ENCODE measurements at regions not wholly inside any gene's neighbourhood (a gene's known extent, or its start where the extent isn't known, plus 50 kb on each side); places are given as distances from the start of the nearest gene placed in this dataset.

DNA sequence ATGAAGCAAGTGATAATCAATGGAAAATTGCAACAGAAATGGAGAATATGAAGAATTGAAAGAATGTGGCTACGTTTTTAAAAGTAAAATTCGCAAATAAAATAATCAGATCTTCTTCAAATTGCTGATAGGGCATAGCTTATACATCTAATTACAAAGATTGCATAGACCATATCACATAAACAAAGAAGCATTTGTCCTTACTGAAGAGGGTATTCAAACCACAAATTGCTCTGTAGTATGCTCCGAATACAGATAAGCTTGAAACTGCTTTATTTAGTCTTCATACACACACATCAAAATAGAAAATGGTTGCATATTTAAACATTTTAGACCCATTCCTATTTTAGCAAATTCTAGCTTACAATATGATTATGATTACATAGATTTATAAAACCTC lies 206.7 kb upstream of the SLIT2 start:
- ChIA-PET CTCF (no interaction called here), POLR2A (no interaction called here)
- DNase-seq (ENCODE audit: low read depth, low spot score), result no peak
- H3K27ac ChIP-seq (ENCODE audit: low read depth, low read length), result no peak overlapping the region
- H3K9me3 ChIP-seq (ENCODE audit: control insufficient read depth, insufficient read depth, low read length), result no peaks in the 10 kb centered on the region
- H3K4me3 ChIP-seq (ENCODE audit: low read depth, low read length), result no peak overlapping the region
- TF ChIP-seq, protein P1, sequence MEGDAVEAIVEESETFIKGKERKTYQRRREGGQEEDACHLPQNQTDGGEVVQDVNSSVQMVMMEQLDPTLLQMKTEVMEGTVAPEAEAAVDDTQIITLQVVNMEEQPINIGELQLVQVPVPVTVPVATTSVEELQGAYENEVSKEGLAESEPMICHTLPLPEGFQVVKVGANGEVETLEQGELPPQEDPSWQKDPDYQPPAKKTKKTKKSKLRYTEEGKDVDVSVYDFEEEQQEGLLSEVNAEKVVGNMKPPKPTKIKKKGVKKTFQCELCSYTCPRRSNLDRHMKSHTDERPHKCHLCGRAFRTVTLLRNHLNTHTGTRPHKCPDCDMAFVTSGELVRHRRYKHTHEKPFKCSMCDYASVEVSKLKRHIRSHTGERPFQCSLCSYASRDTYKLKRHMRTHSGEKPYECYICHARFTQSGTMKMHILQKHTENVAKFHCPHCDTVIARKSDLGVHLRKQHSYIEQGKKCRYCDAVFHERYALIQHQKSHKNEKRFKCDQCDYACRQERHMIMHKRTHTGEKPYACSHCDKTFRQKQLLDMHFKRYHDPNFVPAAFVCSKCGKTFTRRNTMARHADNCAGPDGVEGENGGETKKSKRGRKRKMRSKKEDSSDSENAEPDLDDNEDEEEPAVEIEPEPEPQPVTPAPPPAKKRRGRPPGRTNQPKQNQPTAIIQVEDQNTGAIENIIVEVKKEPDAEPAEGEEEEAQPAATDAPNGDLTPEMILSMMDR (IDR thresholded peaks at IDR 0.05; ENCODE audit: low read depth, low read length), result no peak
- H3K27me3 ChIP-seq (ENCODE audit: control insufficient read depth, insufficient read depth, low read length), result no peaks in the 10 kb centered on the region

DNA sequence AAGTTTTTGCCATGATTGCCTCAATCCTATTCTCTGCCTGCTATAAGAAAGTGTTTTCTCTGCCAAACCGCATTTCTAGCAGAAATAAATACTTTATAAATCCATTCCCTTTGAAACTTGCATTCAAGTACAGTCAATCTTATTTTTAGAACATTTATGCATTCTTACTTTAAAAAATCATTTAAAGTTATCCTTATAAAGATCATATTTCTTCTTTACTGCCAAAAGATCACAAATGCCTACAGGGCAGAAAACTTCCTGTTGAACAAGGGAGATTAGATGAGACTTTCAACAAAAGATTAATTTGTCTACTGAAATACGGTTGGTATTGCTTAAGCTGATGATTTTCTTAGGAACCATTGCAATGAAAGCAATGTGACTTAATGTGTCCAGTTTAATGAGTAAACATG lies 207.2 kb upstream of the SLIT2 start:
- peak; percentile 4 for DNase-seq (ENCODE audit: low read depth, low spot score)
- CTCF ChIA-PET, result no interaction called here
- TF ChIP-seq, protein P1 (IDR thresholded peaks at IDR 0.05; ENCODE audit: low read depth, low read length), result no peak
- H3K4me3 ChIP-seq (ENCODE audit: low read depth, low read length), result no peak overlapping the region
- H3K27me3 ChIP-seq (ENCODE audit: control insufficient read depth, insufficient read depth, low read length), result no peaks in the 10 kb centered on the region
- POLR2A ChIA-PET, result no interaction called here
- no peak overlapping the region for H3K27ac ChIP-seq (ENCODE audit: low read depth, low read length)
- H3K9me3 ChIP-seq (ENCODE audit: control insufficient read depth, insufficient read depth, low read length), result no peaks in the 10 kb centered on the region

DNA sequence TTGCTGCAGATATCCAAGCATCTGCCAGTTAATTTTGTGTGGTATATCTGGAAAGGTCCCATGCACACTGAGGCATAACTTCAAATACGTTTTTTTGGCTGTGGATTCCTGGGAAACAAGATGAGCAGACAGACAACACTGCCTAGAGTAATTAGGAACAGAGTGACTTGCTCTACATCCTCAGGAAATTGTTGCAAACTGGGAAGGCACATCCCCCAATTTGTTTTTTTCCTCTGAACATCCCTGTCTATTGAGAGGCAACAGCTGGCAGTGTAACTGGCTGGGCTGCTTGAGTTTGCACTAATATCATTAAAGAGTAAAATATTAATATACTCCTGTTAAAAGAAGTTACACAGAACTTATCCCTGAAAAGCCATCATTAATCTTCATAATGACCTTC lies 207.7 kb upstream of the SLIT2 start:
- no peak overlapping the region for H3K27ac ChIP-seq (ENCODE audit: low read depth, low read length)
- no peaks in the 10 kb centered on the region for H3K27me3 ChIP-seq (ENCODE audit: control insufficient read depth, insufficient read depth, low read length)
- TF ChIP-seq, protein P1 (IDR thresholded peaks at IDR 0.05; ENCODE audit: low read depth, low read length), result no peak
- ChIA-PET CTCF (no interaction called here), POLR2A (no interaction called here)
- no peak overlapping the region for H3K4me3 ChIP-seq (ENCODE audit: low read depth, low read length)
- no peaks in the 10 kb centered on the region for H3K9me3 ChIP-seq (ENCODE audit: control insufficient read depth, insufficient read depth, low read length)
- DNase-seq (ENCODE audit: low read depth, low spot score), result no peak

DNA sequence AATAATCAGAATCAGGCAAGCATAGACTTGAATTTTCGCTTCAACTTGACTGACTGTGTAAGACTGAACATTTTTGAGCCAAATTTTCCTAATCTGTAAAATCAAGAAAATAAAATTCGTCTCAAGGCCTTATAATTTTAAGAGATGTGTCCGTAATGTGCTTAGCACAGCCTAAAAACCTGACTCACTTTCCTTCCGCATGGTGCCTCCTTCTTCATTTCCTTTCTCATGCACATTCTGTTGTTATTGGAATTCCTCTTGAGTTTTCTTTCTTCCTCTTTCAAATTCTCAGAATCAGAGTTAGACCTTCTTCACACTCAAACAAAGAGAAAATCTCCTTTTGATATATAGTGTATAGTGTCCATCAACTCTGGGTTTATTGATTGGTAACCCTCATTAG lies 208.9 kb upstream of the SLIT2 start:
- Histone ChIP-seq H3K4me3 (ENCODE audit: low read depth, low read length) (no peak overlapping the region), H3K9me3 (ENCODE audit: control insufficient read depth, insufficient read depth, low read length) (no peaks in the 10 kb centered on the region), H3K27ac (ENCODE audit: low read depth, low read length) (no peak overlapping the region), H3K27me3 (ENCODE audit: control insufficient read depth, insufficient read depth, low read length) (no peaks in the 10 kb centered on the region)
- ChIA-PET CTCF (no interaction called here), POLR2A (no interaction called here)
- TF ChIP-seq, protein P1 (IDR thresholded peaks at IDR 0.05; ENCODE audit: low read depth, low read length), result no peak
- DNase-seq (ENCODE audit: low read depth, low spot score), result no peak

DNA sequence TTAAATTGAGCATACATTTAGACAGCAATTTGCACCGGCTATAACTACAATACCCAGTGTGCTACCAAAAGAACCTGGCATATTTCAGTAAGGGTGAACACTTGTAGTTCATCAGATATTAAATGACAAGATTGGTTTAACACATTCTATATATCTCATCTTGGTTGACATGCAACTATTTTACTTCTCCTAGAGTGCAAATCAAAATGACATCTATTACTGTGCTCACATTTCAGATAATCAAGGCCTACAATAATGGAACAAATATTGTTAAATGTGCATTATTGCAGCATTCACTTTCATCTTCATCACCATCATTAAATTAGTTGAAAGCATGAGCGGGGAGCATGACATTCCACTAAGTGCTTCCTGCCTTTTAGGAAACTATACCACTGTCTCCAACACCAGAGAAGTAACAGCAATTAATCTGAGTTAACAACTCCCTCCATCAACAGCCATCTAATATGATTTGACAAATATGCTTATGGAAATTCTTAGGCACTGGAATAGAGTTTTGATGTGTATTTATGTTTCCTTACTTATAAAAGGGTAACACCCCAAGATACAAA lies 209.8 kb upstream of the SLIT2 start:
- ChIA-PET POLR2A (no interaction called here), CTCF (no interaction called here)
- Histone ChIP-seq H3K27ac (ENCODE audit: low read depth, low read length) (no peak overlapping the region), H3K27me3 (ENCODE audit: control insufficient read depth, insufficient read depth, low read length) (no peaks in the 10 kb centered on the region), H3K9me3 (ENCODE audit: control insufficient read depth, insufficient read depth, low read length) (no peaks in the 10 kb centered on the region), H3K4me3 (ENCODE audit: low read depth, low read length) (no peak overlapping the region)
- no peak for DNase-seq (ENCODE audit: low read depth, low spot score)
- TF ChIP-seq, protein P1 (IDR thresholded peaks at IDR 0.05; ENCODE audit: low read depth, low read length), result no peak
